K562 (cell line): ENCODE measurements at regions not wholly inside any gene's neighbourhood (a gene's known extent, or its start where the extent isn't known, plus 50 kb on each side); places are given as distances from the start of the nearest gene placed in this dataset.

ENCODE experiments used
- ATAC-seq: fragments of 200-7000 bp; cut with Tn5 transposase; 3 replicates; pipeline ENCODE4 v1.9.1; 2020; ENCODE audit warnings: moderate library complexity
- BruUV-seq: library from RNA; stranded (reverse); fragments of 400-500 nt; replicated peaks from 2 replicates; lab custom pipeline; 2021; lab: Mats Ljungman, UMichigan
- CTCF ChIA-PET: fragments of 300-600 bp; formaldehyde crosslinking; extraction: SDS; loops from one replicate; lab custom pipeline; 2021; ENCODE audit warnings: low intra/inter-chr PET ratio; lab: Yijun Ruan, JAX
- POLR2A ChIA-PET: fragments of 300-600, 350-650 bp; sonication (Branson Sonifier 250); formaldehyde crosslinking; extraction: SDS; loops from one replicate; lab custom pipeline; 2021; ENCODE audit warnings: antibody characterized with exemption, inconsistent platforms; lab: Yijun Ruan, JAX
- DNase-seq, 4 experiments: peaks; one replicate each; pipeline versions ENCODE4 v3.0.0 to v3.0.0-alpha.2; 2011 to 2018; ENCODE audit warnings: low spot score in 3 of 4, mixed read lengths in 3 of 4; ENCODE audit errors: extremely low read depth in 1 of 4
- FAIRE-seq: peaks from 2 replicates; lab custom pipeline; 2011; peaks lifted over from hg19 to GRCh38; lab: Jason Lieb, UNC
- H2AFZ ChIP-seq: 2 replicates; pipeline ENCODE4 v1.6.0; 2011; ENCODE audit warnings: low read depth, low read length, control low read depth, inconsistent platforms
- H3K27ac ChIP-seq: fragments of 200-600 bp; 3 replicates; pipeline ENCODE4 v1.8.0; 2011; ENCODE audit warnings: low read depth, mild to moderate bottlenecking, control low read depth, inconsistent platforms, low read length, moderate library complexity, mixed read lengths; ENCODE audit errors: extremely low read depth
- H3K27me3 ChIP-seq, 2 experiments: fragments of 300-600 bp in 1 of 2; 2 replicates in 1 of 2; 3 replicates in 1 of 2; pipeline versions ENCODE4 v1.6.0 to v1.8.0; 2011; ENCODE audit warnings: inconsistent platforms in 2 of 2, low read length in 2 of 2, mild to moderate bottlenecking in 1 of 2, mixed read lengths in 1 of 2, moderate library complexity in 1 of 2; ENCODE audit not compliant: control insufficient read depth in 2 of 2, insufficient read depth in 2 of 2
- H3K36me3 ChIP-seq: fragments of 300-600 bp; 3 replicates; pipeline ENCODE4 v1.8.0; 2011; ENCODE audit warnings: mild to moderate bottlenecking, low read length, inconsistent platforms; ENCODE audit not compliant: control insufficient read depth, insufficient read depth
- H3K4me1 ChIP-seq, 2 experiments: fragments of 200-600 bp in 1 of 2; replicated peaks in 1 of 2; 2 replicates in 1 of 2; 3 replicates in 1 of 2; pipeline versions ENCODE4 v1.5.1 to v1.8.0; 2011; ENCODE audit warnings: inconsistent platforms in 2 of 2, low read length in 2 of 2, mild to moderate bottlenecking in 1 of 2, mixed read lengths in 1 of 2, moderate library complexity in 1 of 2; ENCODE audit not compliant: control insufficient read depth in 2 of 2, insufficient read depth in 2 of 2
- H3K4me2 ChIP-seq: 2 replicates; pipeline ENCODE4 v1.6.1; 2011; ENCODE audit warnings: low read length, control low read depth, inconsistent platforms, mixed read lengths; ENCODE audit not compliant: insufficient read depth
- H3K4me3 ChIP-seq: fragments of 200-600 bp; sonication (generic), shearing (Covaris generic); 2 replicates; pipeline ENCODE4 v1.5.1; 2016; ENCODE audit warnings: control low read depth, inconsistent platforms
- H3K79me2 ChIP-seq: fragments of 200-600 bp; 3 replicates; pipeline ENCODE4 v1.8.0; 2011; ENCODE audit warnings: low read length, inconsistent platforms; ENCODE audit not compliant: control insufficient read depth, insufficient read depth
- H3K9ac ChIP-seq, 2 experiments: 2 replicates each; pipeline versions ENCODE4 v1.6.0 to v1.6.1; 2011; ENCODE audit warnings: low read depth in 2 of 2, low read length in 2 of 2, control low read depth in 1 of 2, inconsistent platforms in 1 of 2, mild to moderate bottlenecking in 1 of 2, mixed read lengths in 1 of 2; ENCODE audit not compliant: insufficient read depth in 1 of 2
- H3K9me1 ChIP-seq: one replicate; pipeline ENCODE4 v1.6.0; 2011; ENCODE audit warnings: inconsistent platforms, mild to moderate bottlenecking, low read length, moderate library complexity; ENCODE audit not compliant: control insufficient read depth, insufficient read depth
- H3K9me3 ChIP-seq: replicated peaks from 2 replicates; pipeline ENCODE4 v1.5.1; 2011; ENCODE audit warnings: low read depth, low read length, inconsistent platforms; ENCODE audit not compliant: control insufficient read depth, insufficient read depth
- H4K20me1 ChIP-seq: replicated peaks from 2 replicates; pipeline ENCODE4 v1.6.1; 2011; ENCODE audit warnings: low read length, inconsistent platforms, mixed read lengths; ENCODE audit not compliant: control insufficient read depth, insufficient read depth
- CCNT2 ChIP-seq: IDR thresholded peaks from 2 replicates; pipeline ENCODE4 v1.6.1; 2011; ENCODE audit warnings: borderline replicate concordance, low read depth, mild to moderate bottlenecking, moderate library complexity, mixed read lengths, low read length; ENCODE audit not compliant: insufficient read length; ENCODE audit errors: extremely low read depth
- DEAF1 ChIP-seq: fragments of 450-650 bp; formaldehyde crosslinking; IDR thresholded peaks from 2 replicates; pipeline ENCODE4 v1.4.0; 2020; ENCODE audit warnings: mild to moderate bottlenecking, moderate library complexity
- SAFB2 ChIP-seq: fragments of 200-400 bp; formaldehyde crosslinking; IDR thresholded peaks from 2 replicates; pipeline ENCODE4 v1.6.1; 2018; ENCODE audit warnings: borderline replicate concordance, low read length, low read depth, moderate library complexity; ENCODE audit not compliant: severe bottlenecking
- TEAD4 ChIP-seq, 2 experiments: sonication (generic) in 1 of 2; formaldehyde crosslinking in 1 of 2; IDR thresholded peaks; 2 replicates each; pipeline versions ENCODE4 v1.6.1 to v1.8.0; 2012 to 2022; ENCODE audit warnings: borderline replicate concordance in 1 of 2, inconsistent platforms in 1 of 2, low read length in 1 of 2, mild to moderate bottlenecking in 1 of 2, missing genetic modification reagents in 1 of 2
- TGIF2 ChIP-seq: sonication (generic); formaldehyde crosslinking; IDR thresholded peaks from 2 replicates; pipeline ENCODE4 v1.8.1; 2022; ENCODE audit warnings: mild to moderate bottlenecking, missing genetic modification reagents, moderate library complexity
- TRIM28 ChIP-seq: fragments of 450-650 bp; IDR thresholded peaks from 2 replicates; pipeline ENCODE4 v1.6.1; 2017
- ZC3H11A ChIP-seq: IDR thresholded peaks from 2 replicates; pipeline ENCODE4 v1.6.1; 2012; ENCODE audit warnings: low read depth, low read length, improper control_type of control experiment
- ZFX ChIP-seq: sonication (generic); formaldehyde crosslinking; IDR thresholded peaks from 2 replicates; pipeline ENCODE4 v1.8.0; 2022; ENCODE audit warnings: mild to moderate bottlenecking, missing genetic modification reagents, moderate library complexity
- ZNF507 ChIP-seq: conservative IDR thresholded peaks from 2 replicates; pipeline ENCODE4 v1.6.1; 2017; ENCODE audit warnings: missing genetic modification characterization, missing compliant biosample characterization
- ZNF668 ChIP-seq: fragments of 250-450 bp; sonication (Bioruptor Pico); IDR thresholded peaks from 2 replicates; pipeline ENCODE4 v1.8.0; 2022; ENCODE audit warnings: mild to moderate bottlenecking, inconsistent platforms
- in situ Hi-C: fragments of 300-500 bp; cut with MboI; formaldehyde crosslinking; loops from 4 replicates; pipeline ENCODE4 v1.15.0; 2018; ENCODE audit warnings: inconsistent platforms, mixed read lengths
- intact Hi-C: fragments of 100-400 bp; cut with micrococcal nuclease; formaldehyde crosslinking; loops from 2 replicates; pipeline ENCODE4 v1.14.2; 2022

- no peak overlapping the region for H2AFZ ChIP-seq
- H3K4me3 ChIP-seq = no peak overlapping the region
- H3K36me3 ChIP-seq = no peaks in the 10 kb centered on the region
- no TSS peak for BruUV-seq
- H3K9me3 ChIP-seq = no peaks in the 10 kb centered on the region
- H3K9ac ChIP-seq = no peak overlapping the region
- H3K27me3 ChIP-seq = no peaks in the 10 kb centered on the region
- no peak overlapping the region for H3K4me2 ChIP-seq
- no peak for ATAC-seq
- POLR2A ChIA-PET = interaction anchor here (1.0 to 1.2 kb wide), 2 partner anchors 23 to 292 kb away, joined by 3 read pairs; no protein-coding TSS in a partner anchor
- FAIRE-seq = no peak
- DNase-seq = no peak
- H3K4me1 ChIP-seq = peaks cover 3 to 22% of the 10 kb centered on the region in 2 experiments; a peak in 4 of 5 replicates
- in situ Hi-C loops (loop anchor here (10.0 kb wide), 3 partner anchors 467 to 867 kb away; no protein-coding TSS in a partner anchor), intact Hi-C loops (loop anchor here (2.0 to 10.0 kb wide), 7 partner anchors 35 to 747 kb away; partner anchors contain the start of genes NFIA and TM2D1)
- CTCF ChIA-PET = interaction anchor here (0.6 to 1.4 kb wide), 2 partner anchors 375 to 874 kb away, joined by 3 to 6 read pairs; no protein-coding TSS in a partner anchor
- H3K27ac ChIP-seq = no peak overlapping the region
- H3K9me1 ChIP-seq = no peaks in the 10 kb centered on the region
- no peaks in the 10 kb centered on the region for H4K20me1 ChIP-seq
- H3K79me2 ChIP-seq = no peaks in the 10 kb centered on the region
- TF ChIP-seq ZNF507 (tag) = no peak
- no peak for TF ChIP-seq TEAD4 (IDR thresholded peaks at IDR 0.05; ENCODE audit: low read length)
- no peak for TF ChIP-seq TEAD4 (CRISPR knock-in tag; IDR thresholded peaks at IDR 0.05; ENCODE audit: borderline replicate concordance)
- TF ChIP-seq TGIF2 (CRISPR knock-in tag) = no peak
- TF ChIP-seq CCNT2 = no peak
- no peak for TF ChIP-seq ZNF668 (CRISPR knock-in tag)
- TF ChIP-seq ZC3H11A = no peak
- TF ChIP-seq TRIM28 = no peak
- no peak for TF ChIP-seq SAFB2
- no peak for TF ChIP-seq DEAF1 (CRISPR knock-in tag)
- no peak for TF ChIP-seq ZFX
Observed at GRCh38 chr1:60977661-60978060, 104.7 kb upstream of the NFIA start.
